Epithelial cell of proximal tubule (primary cell): ENCODE measurements at regions not wholly inside any gene's neighbourhood (a gene's known extent, or its start where the extent isn't known, plus 50 kb on each side); places are given as distances from the start of the nearest gene placed in this dataset.
A peak's percentile ranks its signal among the peaks of the same experiment; 100 is the strongest.

Experiments used
- DNase-seq: peaks from one replicate; pipeline ENCODE4 v3.0.0-alpha.2; 2011; ENCODE audit warnings: low read depth
- H3K4me3 ChIP-seq: 2 replicates; pipeline ENCODE4 v1.5.1; 2011; ENCODE audit warnings: low read depth, mild to moderate bottlenecking, low read length
- TF ChIP-seq, protein P1 (sequence below): conservative IDR thresholded peaks from 2 replicates; pipeline ENCODE4 v1.5.1; 2012; ENCODE audit warnings: low read depth, mild to moderate bottlenecking, low read length

DNA sequence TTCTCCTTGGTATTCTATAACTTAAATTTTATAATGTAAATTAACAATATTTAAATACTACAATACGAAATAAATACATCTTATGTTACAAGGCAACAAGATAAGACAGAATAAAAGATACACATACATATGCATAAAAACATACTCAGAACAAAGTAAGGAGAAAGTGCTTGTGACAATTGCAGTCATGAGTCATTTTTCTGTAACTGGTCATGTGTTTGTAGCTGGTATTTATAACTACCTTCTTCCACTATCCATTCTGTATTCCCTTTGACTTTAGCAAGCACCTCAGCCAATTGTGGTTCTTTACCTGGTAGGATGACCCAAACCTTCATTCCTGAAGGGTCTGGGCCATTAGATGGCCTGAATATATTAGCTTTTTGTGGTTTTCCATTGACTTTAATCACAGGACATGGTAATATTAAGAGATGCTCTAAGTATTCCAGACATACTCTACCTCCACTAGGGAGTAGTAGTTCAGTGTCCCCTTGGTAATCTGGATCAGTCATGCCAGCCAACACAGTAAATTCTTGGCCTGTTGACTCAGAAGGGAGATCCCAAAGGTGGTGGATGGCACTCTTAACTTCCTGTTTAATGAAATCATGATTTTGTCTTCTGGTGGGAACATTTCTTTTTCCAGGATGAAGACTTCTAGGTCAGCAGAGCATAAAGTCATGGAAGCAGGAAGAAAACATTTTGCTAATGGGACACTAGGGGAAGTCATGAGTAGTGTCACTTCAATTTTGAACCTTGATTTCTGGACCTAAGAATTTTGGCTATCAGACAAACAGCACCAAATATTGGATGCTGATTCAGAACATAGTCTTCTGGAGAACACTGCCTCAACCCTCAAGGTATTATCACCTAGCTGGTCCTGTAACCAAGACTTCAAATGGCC, 733.7 kb upstream of the IGFBP3 start:
- TF ChIP-seq, protein P1, sequence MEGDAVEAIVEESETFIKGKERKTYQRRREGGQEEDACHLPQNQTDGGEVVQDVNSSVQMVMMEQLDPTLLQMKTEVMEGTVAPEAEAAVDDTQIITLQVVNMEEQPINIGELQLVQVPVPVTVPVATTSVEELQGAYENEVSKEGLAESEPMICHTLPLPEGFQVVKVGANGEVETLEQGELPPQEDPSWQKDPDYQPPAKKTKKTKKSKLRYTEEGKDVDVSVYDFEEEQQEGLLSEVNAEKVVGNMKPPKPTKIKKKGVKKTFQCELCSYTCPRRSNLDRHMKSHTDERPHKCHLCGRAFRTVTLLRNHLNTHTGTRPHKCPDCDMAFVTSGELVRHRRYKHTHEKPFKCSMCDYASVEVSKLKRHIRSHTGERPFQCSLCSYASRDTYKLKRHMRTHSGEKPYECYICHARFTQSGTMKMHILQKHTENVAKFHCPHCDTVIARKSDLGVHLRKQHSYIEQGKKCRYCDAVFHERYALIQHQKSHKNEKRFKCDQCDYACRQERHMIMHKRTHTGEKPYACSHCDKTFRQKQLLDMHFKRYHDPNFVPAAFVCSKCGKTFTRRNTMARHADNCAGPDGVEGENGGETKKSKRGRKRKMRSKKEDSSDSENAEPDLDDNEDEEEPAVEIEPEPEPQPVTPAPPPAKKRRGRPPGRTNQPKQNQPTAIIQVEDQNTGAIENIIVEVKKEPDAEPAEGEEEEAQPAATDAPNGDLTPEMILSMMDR: peak; percentile 62
- H3K4me3 ChIP-seq: no peak overlapping the region
- peak; percentile 97 for DNase-seq

DNA sequence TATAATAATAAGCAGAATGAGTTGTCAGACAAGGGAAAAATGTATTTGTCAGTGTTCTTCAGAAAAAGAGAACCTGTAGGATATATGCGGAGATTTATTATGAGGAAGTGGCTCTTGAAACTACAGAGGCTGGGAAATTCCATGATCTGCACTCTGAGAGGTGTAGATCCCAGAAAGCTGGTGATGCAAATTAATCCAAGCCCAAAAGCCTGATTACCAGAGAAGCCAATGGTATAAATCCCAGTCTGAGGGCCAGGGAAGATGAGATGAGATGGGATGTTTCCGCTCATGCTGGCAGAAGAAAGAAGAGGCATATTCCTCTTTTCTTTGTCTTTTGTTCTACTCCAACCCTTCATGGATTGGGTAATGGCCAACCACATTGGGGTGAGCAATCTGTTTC, 732.8 kb upstream of the IGFBP3 start:
- TF ChIP-seq, protein P1: no peak
- H3K4me3 ChIP-seq: no peak overlapping the region
- DNase-seq: no peak

DNA sequence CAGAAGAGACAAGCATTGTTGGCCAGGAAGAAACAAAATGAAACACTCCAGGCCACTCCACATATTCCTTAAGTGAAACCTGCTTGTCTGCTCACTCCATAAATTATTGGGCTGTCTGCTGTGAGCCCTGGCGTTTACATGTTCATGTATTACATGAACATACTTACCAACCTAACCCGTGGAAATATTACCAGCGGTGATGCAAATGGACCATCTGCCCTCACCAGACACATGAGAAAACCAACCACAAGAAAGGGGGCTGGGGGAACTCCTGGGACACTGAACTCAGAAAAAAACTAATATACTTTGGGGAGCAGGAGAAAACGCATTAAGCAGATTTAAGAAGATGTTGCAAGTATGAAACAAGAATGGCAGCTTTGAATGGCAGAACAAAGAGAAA, 731.2 kb upstream of the IGFBP3 start:
- DNase-seq: no peak
- H3K4me3 ChIP-seq: no peak overlapping the region
- TF ChIP-seq, protein P1: no peak

DNA sequence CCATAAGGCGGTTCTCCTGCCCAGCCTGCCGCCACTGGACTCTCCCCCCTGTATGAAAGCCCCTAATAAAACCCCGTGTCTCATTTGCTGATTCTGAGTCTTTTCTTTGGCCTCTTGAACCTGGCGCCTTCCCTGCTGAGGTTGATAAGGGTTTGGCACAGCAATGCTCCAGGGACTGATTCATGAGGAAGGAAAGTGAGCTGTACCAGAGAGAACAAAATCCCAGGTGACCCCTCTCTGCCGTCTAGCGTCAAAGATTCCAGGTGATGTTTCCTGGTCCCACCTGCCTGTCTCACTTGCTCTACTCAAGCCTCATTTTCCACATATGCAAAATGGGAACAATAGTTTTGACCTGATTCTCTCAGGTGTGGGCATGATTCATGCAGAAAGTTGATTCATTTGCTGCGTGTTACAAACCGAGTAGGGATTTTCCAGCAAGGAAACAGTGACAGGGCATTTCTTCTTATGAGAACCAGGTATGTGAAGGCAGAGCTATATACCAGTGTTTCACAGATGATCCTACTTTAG, 730.6 kb upstream of the IGFBP3 start:
- no peak overlapping the region for H3K4me3 ChIP-seq
- TF ChIP-seq, protein P1: no peak
- peak; percentile 76 for DNase-seq

DNA sequence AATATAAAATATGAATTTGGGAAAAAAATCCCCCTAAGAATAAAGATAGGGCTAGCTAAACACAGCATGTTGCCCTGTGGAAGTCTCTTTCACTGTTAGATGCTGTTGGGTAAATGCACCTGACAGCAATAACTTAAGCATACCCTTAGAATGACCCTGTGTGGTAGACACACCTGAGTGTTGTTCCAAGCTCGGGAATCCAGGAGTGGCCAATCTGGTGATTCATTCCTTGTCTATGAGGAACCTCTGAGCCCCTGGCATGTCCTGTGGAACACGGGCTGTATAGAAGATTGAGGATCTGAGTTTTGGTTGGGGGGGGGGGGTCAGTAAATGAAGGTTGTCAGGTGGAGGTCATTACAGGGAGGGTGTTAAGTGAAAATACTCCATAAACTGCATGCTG, 730.0 kb upstream of the IGFBP3 start:
- TF ChIP-seq, protein P1: no peak
- no peak overlapping the region for H3K4me3 ChIP-seq
- DNase-seq: peak; percentile 43

DNA sequence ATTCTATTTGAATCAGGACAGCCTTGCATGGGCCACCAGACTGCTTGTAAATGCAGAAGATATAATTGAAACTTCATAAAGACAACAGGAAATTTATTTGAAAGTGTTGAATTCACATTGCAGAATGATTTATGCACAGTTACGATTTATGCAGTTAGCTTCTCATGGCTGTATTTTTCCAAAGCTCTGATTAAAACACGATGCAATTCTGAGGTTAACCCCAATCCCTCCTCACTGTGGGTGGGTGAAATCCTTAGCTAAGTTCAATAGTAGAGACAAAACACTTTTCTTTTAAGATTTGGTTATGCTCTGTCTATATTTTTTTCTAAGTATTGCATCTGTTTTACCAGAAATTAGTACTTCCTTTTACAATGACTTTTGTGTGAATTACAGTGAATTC, 728.8 kb upstream of the IGFBP3 start:
- no peak for DNase-seq
- TF ChIP-seq, protein P1: no peak
- H3K4me3 ChIP-seq: no peak overlapping the region
